IMR-90 (cell line): ENCODE measurements at regions not wholly inside any gene's neighbourhood (a gene's known extent, or its start where the extent isn't known, plus 50 kb on each side); places are given as distances from the start of the nearest gene placed in this dataset.

Source experiments
- ATAC-seq: fragments of 200-7000 bp; cut with Tn5 transposase; 2 replicates; pipeline ENCODE4 v1.9.1; 2020; ENCODE audit warnings: low read depth, mild to moderate bottlenecking, moderate library complexity
- BruUV-seq: library from RNA; stranded (reverse); fragments of 400-500 nt; replicated peaks from 2 replicates; lab custom pipeline; 2021; lab: Mats Ljungman, UMichigan
- CTCF ChIA-PET: fragments of 300-600 bp; formaldehyde crosslinking; extraction: SDS; loops from one replicate; lab custom pipeline; 2021; ENCODE audit warnings: antibody characterized with exemption; lab: Yijun Ruan, JAX
- POLR2A ChIA-PET: fragments of 300-600 bp; sonication (Branson Sonifier 250); formaldehyde crosslinking; loops from one replicate; lab custom pipeline; 2022; ENCODE audit warnings: antibody characterized with exemption; ENCODE audit not compliant: unreplicated experiment; lab: Charles Lee
- DNase-seq: peaks from one replicate; pipeline ENCODE4 v3.0.0; 2013
- H2AFZ ChIP-seq: replicated peaks from 2 replicates; pipeline ENCODE3; 2013; ENCODE audit warnings: low read length, mild to moderate bottlenecking; ENCODE audit not compliant: poor library complexity
- H2AK5ac ChIP-seq: 2 replicates; pipeline ENCODE4 v1.6.1; 2013; ENCODE audit warnings: low read depth, low read length, inconsistent platforms
- H2AK9ac ChIP-seq: replicated peaks from 2 replicates; pipeline ENCODE3; 2013; ENCODE audit warnings: mild to moderate bottlenecking, low read depth, low read length, moderate library complexity; ENCODE audit not compliant: poor library complexity
- H2BK120ac ChIP-seq: 2 replicates; pipeline ENCODE4 v1.6.1; 2013; ENCODE audit warnings: low read depth, low read length, inconsistent platforms
- H2BK15ac ChIP-seq: 3 replicates; pipeline ENCODE4 v1.6.1; 2013; ENCODE audit warnings: low read depth, low read length, inconsistent platforms
- H2BK20ac ChIP-seq: 2 replicates; pipeline ENCODE4 v1.6.1; 2013; ENCODE audit warnings: low read depth, mild to moderate bottlenecking, inconsistent platforms, low read length, moderate library complexity
- H2BK5ac ChIP-seq: 2 replicates; pipeline ENCODE4 v1.6.1; 2013; ENCODE audit warnings: mild to moderate bottlenecking, low read depth, low read length, inconsistent platforms; ENCODE audit not compliant: poor library complexity, severe bottlenecking
- H3K14ac ChIP-seq: replicated peaks from 2 replicates; pipeline ENCODE4 v1.6.1; 2013; ENCODE audit warnings: low read depth, low read length, inconsistent platforms
- H3K18ac ChIP-seq: 2 replicates; pipeline ENCODE4 v1.6.1; 2013; ENCODE audit warnings: low read depth, low read length, control low read depth
- H3K23ac ChIP-seq: 2 replicates; pipeline ENCODE4 v1.6.1; 2013; ENCODE audit warnings: low read depth, low read length, inconsistent platforms
- H3K27ac ChIP-seq: 2 replicates; pipeline ENCODE4 v1.5.1; 2013; ENCODE audit warnings: mild to moderate bottlenecking, control low read depth, low read length; ENCODE audit not compliant: insufficient read depth
- H3K27me3 ChIP-seq: 2 replicates; pipeline ENCODE4 v1.6.1; 2013; ENCODE audit warnings: low read length; ENCODE audit not compliant: control insufficient read depth, insufficient read depth
- H3K36me3 ChIP-seq: 2 replicates; pipeline ENCODE4 v1.6.1; 2013; ENCODE audit warnings: low read length, mixed read lengths; ENCODE audit not compliant: control insufficient read depth, insufficient read depth
- H3K4ac ChIP-seq: 2 replicates; pipeline ENCODE4 v1.6.1; 2013; ENCODE audit warnings: low read depth, low read length, inconsistent platforms
- H3K4me1 ChIP-seq: 2 replicates; pipeline ENCODE4 v1.6.1; 2013; ENCODE audit warnings: low read length, mixed read lengths; ENCODE audit not compliant: control insufficient read depth, insufficient read depth
- H3K4me2 ChIP-seq: 2 replicates; pipeline ENCODE4 v1.6.1; 2013; ENCODE audit warnings: low read depth, mild to moderate bottlenecking, control low read depth, low read length, moderate library complexity
- H3K4me3 ChIP-seq: 2 replicates; pipeline ENCODE4 v1.5.1; 2013; ENCODE audit warnings: low read depth, mild to moderate bottlenecking, control low read depth, low read length, moderate library complexity; ENCODE audit not compliant: insufficient read depth
- H3K56ac ChIP-seq: 2 replicates; pipeline ENCODE4 v1.6.1; 2013; ENCODE audit warnings: low read length, inconsistent platforms; ENCODE audit not compliant: insufficient read depth; ENCODE audit errors: extremely low read depth
- H3K79me1 ChIP-seq, 2 experiments: 2 replicates each; pipeline ENCODE4 v1.6.1; 2013; ENCODE audit warnings: low read length in 2 of 2, inconsistent platforms in 1 of 2, low read depth in 1 of 2
- H3K9ac ChIP-seq: 2 replicates; pipeline ENCODE4 v1.6.1; 2013; ENCODE audit warnings: low read depth, low read length, control low read depth
- H3K9me1 ChIP-seq: 2 replicates; pipeline ENCODE4 v1.6.1; 2013; ENCODE audit warnings: low read length, inconsistent platforms; ENCODE audit not compliant: insufficient read depth
- H3K9me3 ChIP-seq: 2 replicates; pipeline ENCODE4 v1.6.1; 2013; ENCODE audit warnings: low read length; ENCODE audit not compliant: control insufficient read depth, insufficient read depth
- H4K20me1 ChIP-seq: 2 replicates; pipeline ENCODE4 v1.6.1; 2013; ENCODE audit warnings: low read length, inconsistent platforms; ENCODE audit not compliant: insufficient read depth
- H4K5ac ChIP-seq: 2 replicates; pipeline ENCODE4 v1.6.1; 2013; ENCODE audit warnings: mild to moderate bottlenecking, low read depth, low read length, control low read depth
- H4K8ac ChIP-seq, 2 experiments: 2 replicates each; pipeline ENCODE4 v1.6.1; 2013; ENCODE audit warnings: low read depth in 2 of 2, low read length in 2 of 2, control low read depth in 1 of 2, inconsistent platforms in 1 of 2
- H4K91ac ChIP-seq: 2 replicates; pipeline ENCODE4 v1.6.1; 2013; ENCODE audit warnings: low read depth, low read length, inconsistent platforms; ENCODE audit not compliant: insufficient read depth
- BHLHE40 ChIP-seq: fragments of 150-350 bp; IDR thresholded peaks from 2 replicates; pipeline ENCODE4 v1.6.1; 2016; ENCODE audit warnings: mild to moderate bottlenecking, low read depth, low read length
- CEBPB ChIP-seq: IDR thresholded peaks from 2 replicates; pipeline ENCODE4 v1.6.1; 2012; ENCODE audit warnings: low read depth, low read length, improper control_type of control experiment
- ELK1 ChIP-seq: fragments of 150-350 bp; IDR thresholded peaks from 2 replicates; pipeline ENCODE4 v1.6.1; 2016; ENCODE audit warnings: low read depth, mild to moderate bottlenecking, low read length, moderate library complexity, borderline replicate concordance
- MAFK ChIP-seq: IDR thresholded peaks from 2 replicates; pipeline ENCODE4 v1.6.1; 2012; ENCODE audit warnings: low read depth, low read length, improper control_type of control experiment
- MXI1 ChIP-seq: IDR thresholded peaks from 2 replicates; pipeline ENCODE4 v1.6.1; 2012; ENCODE audit warnings: low read depth, mild to moderate bottlenecking, low read length, moderate library complexity, borderline replicate concordance
- POLR2A ChIP-seq: IDR thresholded peaks from 2 replicates; pipeline ENCODE4 v1.6.1; 2012; ENCODE audit warnings: mild to moderate bottlenecking, low read depth, low read length
- RAD21 ChIP-seq: IDR thresholded peaks from 2 replicates; pipeline ENCODE4 v1.6.1; 2012; ENCODE audit warnings: low read length, improper control_type of control experiment
- SMC3 ChIP-seq: fragments of 150-350 bp; IDR thresholded peaks from 2 replicates; pipeline ENCODE4 v1.6.1; 2016; ENCODE audit warnings: low read depth, mild to moderate bottlenecking, antibody characterized with exemption, low read length, moderate library complexity
- USF2 ChIP-seq: fragments of 150-350 bp; IDR thresholded peaks from 2 replicates; pipeline ENCODE4 v1.6.1; 2017; ENCODE audit warnings: mild to moderate bottlenecking, antibody characterized with exemption, low read length, low read depth
- dilution Hi-C: fragments of 300-500 bp; cut with HindIII; formaldehyde crosslinking; loops from one replicate; pipeline ENCODE4 v1.14.3; 2018; ENCODE audit warnings: low sequenced_read_pairs; ENCODE audit not compliant: unreplicated experiment
- in situ Hi-C: fragments of 300-500 bp; cut with MboI; formaldehyde crosslinking; loops from 3 replicates; pipeline ENCODE4 v1.14.3; 2019; ENCODE audit warnings: low sequenced_read_pairs, inconsistent platforms, mixed read lengths
- intact Hi-C: fragments of 100-400 bp; cut with micrococcal nuclease; formaldehyde crosslinking; loops from 2 replicates; pipeline ENCODE4 v1.10.0; 2022

- no peak for TF ChIP-seq MXI1
Measured at GRCh38 chr20:40776466-40777457, 87.7 kb upstream of the MAFB start (continued).

GRCh38 chr20:40777653-40778052, 88.6 kb upstream of the MAFB start:
- H3K79me1 ChIP-seq = no peaks in the 10 kb centered on the region
- H3K56ac ChIP-seq = no peak overlapping the region
- no peak overlapping the region for H2BK5ac ChIP-seq
- dilution Hi-C loops (no loop called here), in situ Hi-C loops (no loop called here), intact Hi-C loops (no loop called here)
- H2BK120ac ChIP-seq = no peak overlapping the region
- ATAC-seq = no peak
- H3K4ac ChIP-seq = no peak overlapping the region
- no peaks in the 10 kb centered on the region for H3K36me3 ChIP-seq
- no peaks in the 10 kb centered on the region; the same call in 1 of the 2 replicates for H3K9me1 ChIP-seq
- TF ChIP-seq ELK1 (no peak), MXI1 (no peak), SMC3 (no peak), RAD21 (no peak), CEBPB (no peak), USF2 (no peak), POLR2A (no peak), BHLHE40 (no peak), MAFK (no peak)
- no peaks in the 10 kb centered on the region for H3K4me1 ChIP-seq
- H4K8ac ChIP-seq = no peak overlapping the region
- H2AFZ ChIP-seq = no peak overlapping the region
- H3K27ac ChIP-seq = no peak overlapping the region
- no peaks in the 10 kb centered on the region for H4K20me1 ChIP-seq
- H3K23ac ChIP-seq = no peak overlapping the region
- no peaks in the 10 kb centered on the region; the same call in 1 of the 2 replicates for H3K27me3 ChIP-seq
- no peak for DNase-seq
- H2AK9ac ChIP-seq = no peak overlapping the region
- POLR2A ChIA-PET = no interaction called here
- no peak overlapping the region for H3K14ac ChIP-seq
- no peak overlapping the region for H2BK15ac ChIP-seq
- no peak overlapping the region for H3K4me3 ChIP-seq
- no peak overlapping the region for H2BK20ac ChIP-seq
- H3K4me2 ChIP-seq = no peak overlapping the region
- H4K5ac ChIP-seq = no peak overlapping the region
- no peak overlapping the region for H3K18ac ChIP-seq
- no peak overlapping the region for H2AK5ac ChIP-seq
- no peak overlapping the region for H3K9ac ChIP-seq
- H3K9me3 ChIP-seq = no peaks in the 10 kb centered on the region
- H4K91ac ChIP-seq = no peak overlapping the region
- CTCF ChIA-PET = no interaction called here
- BruUV-seq = no TSS peak
